ENCODE measurements at regions not wholly inside any gene's neighbourhood (a gene's known extent, or its start where the extent isn't known, plus 50 kb on each side); places are given as distances from the start of the nearest gene placed in this dataset.

- Histone ChIP-seq H3K9ac (replicated peaks in 1 of 4; ENCODE audit: extremely low read depth in 1 of 4, low read depth in 3 of 4, low read length in 3 of 4) (no peak overlapping the region), H3K36me3 (ENCODE audit: control insufficient read depth in 2 of 4, insufficient read depth in 4 of 4, low read length in 3 of 4) (no peaks in the 10 kb centered on the region), H2AK5ac (ENCODE audit: low read depth, low read length) (no peak overlapping the region), H3K9me3 (ENCODE audit: insufficient read depth in 2 of 2, low read depth in 1 of 2, low read length in 1 of 2) (no peaks in the 10 kb centered on the region), H2BK12ac (ENCODE audit: low read depth, low read length) (no peak overlapping the region), H2BK20ac (ENCODE audit: low read length) (no peak overlapping the region), H3K79me1 (ENCODE audit: low read depth, low read length) (no peaks in the 10 kb centered on the region), H4K91ac (replicated peaks; ENCODE audit: insufficient read length, low read length) (no peak overlapping the region), H3K4ac (replicated peaks; ENCODE audit: insufficient read length, low read depth, low read length) (no peak overlapping the region), H3K4me2 (ENCODE audit: insufficient read depth in 1 of 2, low read depth in 2 of 2, low read length in 2 of 2) (no peak overlapping the region), H4K20me1 (replicated peaks in 1 of 2; ENCODE audit: control insufficient read depth in 1 of 2, insufficient read depth in 2 of 2, low read length in 2 of 2) (no peaks in the 10 kb centered on the region), H4K5ac (ENCODE audit: insufficient read length, low read depth, low read length) (no peak overlapping the region), H2BK15ac (ENCODE audit: low read length) (no peak overlapping the region), H3K79me2 (ENCODE audit: control insufficient read depth in 1 of 2, insufficient read depth in 2 of 2, low read length in 2 of 2) (no peaks in the 10 kb centered on the region), H2BK5ac (ENCODE audit: low read depth, low read length) (no peak overlapping the region), H2AFZ (ENCODE audit: low read length) (no peak overlapping the region), H3K23ac (ENCODE audit: insufficient read length) (no peak overlapping the region), H3K27me3 (replicated peaks in 1 of 4; ENCODE audit: control insufficient read depth in 3 of 4, extremely low read depth in 1 of 4, insufficient read depth in 3 of 4, low read length in 3 of 4) (no peaks in the 10 kb centered on the region), H3K27ac (ENCODE audit: low read depth, low read length) (no peak overlapping the region), H3K14ac (ENCODE audit: insufficient read length) (no peak overlapping the region), H2BK120ac (replicated peaks; ENCODE audit: low read depth, low read length) (no peak overlapping the region), H3K56ac (replicated peaks; ENCODE audit: insufficient read length, low read depth, low read length) (no peak overlapping the region), H3K4me3 (ENCODE audit: extremely low read depth in 1 of 4, insufficient read depth in 2 of 4, low read depth in 3 of 4, low read length in 4 of 4) (no peak overlapping the region), H3K23me2 (ENCODE audit: low read depth, low read length) (no peaks in the 10 kb centered on the region), H3K4me1 (replicated peaks in 1 of 4; ENCODE audit: control insufficient read depth in 3 of 4, insufficient read depth in 4 of 4, low read length in 3 of 4) (no peaks in the 10 kb centered on the region), H3K18ac (ENCODE audit: extremely low read depth, low read length) (no peak overlapping the region), H4K8ac (ENCODE audit: extremely low read depth, insufficient read depth, low read length) (no peak overlapping the region)
- FAIRE-seq (no peak), DNase-seq (ENCODE audit: low read depth in 1 of 2, low spot score in 2 of 2) (no peak)
- CTCF ChIA-PET (ENCODE audit: partially characterized antibody) = interaction anchor here (0.8 to 1.7 kb wide), 4 partner anchors 9 to 368 kb away, joined by 3 to 9 read pairs (median 6); no protein-coding TSS in a partner anchor
- WGBS, 2 experiments (ENCODE audit: extremely low coverage in 1 of 2, insufficient coverage in 1 of 2, insufficient read length in 1 of 2, insufficient replicate concordance in 2 of 2, low coverage in 1 of 2, low lambda C conversion rate in 2 of 2, missing lambda C conversion rate in 1 of 2) = 92% methylated on average over 3 of the region's 3 CpGs; no CpG with 5 or more reads in 1 of the 2 experiments
- POLR2A ChIA-PET (ENCODE audit: partially characterized antibody) = interaction anchor here (0.7 kb wide), 1 partner anchor 49 kb away, joined by 3 read pairs; no protein-coding TSS in a partner anchor
- TF ChIP-seq SIX5 (IDR thresholded peaks at IDR 0.05; ENCODE audit: low read depth, low read length) = no peak
- TF ChIP-seq KDM1A (IDR thresholded peaks at IDR 0.05; ENCODE audit: borderline replicate concordance, low read length) = peak; percentile 93
- no peak for TF ChIP-seq CHD2 (IDR thresholded peaks at IDR 0.05; ENCODE audit: low read length)
Measured at GRCh38 chr13:26993780-26994179, 177.8 kb downstream of the USP12 start.

Data from H1 (cell line).